T-helper 2 cell treated with Interferon-gamma antibody and Interleukin-4, amounts not matched to agents 100 ng/mL and 5 ng/mL, for 36 hours (primary cell): ENCODE measurements at regions not wholly inside any gene's neighbourhood (a gene's known extent, or its start where the extent isn't known, plus 50 kb on each side); places are given as distances from the start of the nearest gene placed in this dataset.
"Not testable (repeated sequence)": the region's sequence is repeated elsewhere in the genome, so short reads cannot be mapped to it uniquely, and the experiment has no call there.

Source experiments
- intact Hi-C: fragments of 100-400 bp; cut with micrococcal nuclease; formaldehyde crosslinking; loops from one replicate; pipeline ENCODE4 v1.15.1; 2023

GRCh38 chrX:53883196-53883595, 161.1 kb downstream of the PHF8 start:
- intact Hi-C loops: no loop called here

- intact Hi-C loops: no loop called here
These were observed 161.9 kb downstream of the PHF8 start for GRCh38 chrX:53882331-53882730.

- intact Hi-C loops: not testable (repeated sequence)
These were observed 163.5 kb downstream of the PHF8 start for GRCh38 chrX:53880786-53881185.

GRCh38 chrX:53859890-53860289, 173.4 kb upstream of the HUWE1 start:
- intact Hi-C loops: no loop called here

GRCh38 chrX:53831662-53832635, 145.4 kb upstream of the HUWE1 start:
- intact Hi-C loops: loop anchor here (1.0 kb wide), 1 partner anchor 154 kb away; no protein-coding TSS in a partner anchor

- intact Hi-C loops: no loop called here
These were observed 138.2 kb upstream of the HUWE1 start for GRCh38 chrX:53824686-53825085.

- intact Hi-C loops: not testable (repeated sequence)
These were observed 131.6 kb upstream of the HUWE1 start for GRCh38 chrX:53818115-53818514.

- intact Hi-C loops: no loop called here
These were observed 131.0 kb upstream of the HUWE1 start for GRCh38 chrX:53817548-53817947.

- intact Hi-C loops: no loop called here
These were observed 127.3 kb upstream of the HUWE1 start for GRCh38 chrX:53813670-53814440.

- intact Hi-C loops: no loop called here
These were observed 111.8 kb upstream of the HUWE1 start for GRCh38 chrX:53798281-53798680.

GRCh38 chrX:53795576-53795975, 109.1 kb upstream of the HUWE1 start:
- intact Hi-C loops: no loop called here

GRCh38 chrX:53794181-53794580, 107.7 kb upstream of the HUWE1 start:
- intact Hi-C loops: no loop called here

- intact Hi-C loops: no loop called here
These were observed 82.3 kb upstream of the HUWE1 start for GRCh38 chrX:53768865-53769264.

- intact Hi-C loops: no loop called here
These were observed 81.9 kb upstream of the HUWE1 start for GRCh38 chrX:53768451-53768850.

GRCh38 chrX:53767544-53767943, 81.0 kb upstream of the HUWE1 start:
- intact Hi-C loops: no loop called here

- intact Hi-C loops: not testable (repeated sequence)
These were observed 70.7 kb upstream of the HUWE1 start for GRCh38 chrX:53757181-53757580.

- intact Hi-C loops: loop anchor here (5.0 kb wide), 1 partner anchor 34 kb away; no protein-coding TSS in a partner anchor
These were observed 60.2 kb upstream of the HUWE1 start for GRCh38 chrX:53746718-53747117.

GRCh38 chrX:53743244-53743643, 56.7 kb upstream of the HUWE1 start:
- intact Hi-C loops: no loop called here

GRCh38 chrX:53738370-53738906, 51.9 kb upstream of the HUWE1 start:
- intact Hi-C loops: no loop called here
